Esophagus squamous epithelium (tissue), 4 donors: ENCODE measurements at regions not wholly inside any gene's neighbourhood (a gene's known extent, or its start where the extent isn't known, plus 50 kb on each side); places are given as distances from the start of the nearest gene placed in this dataset.

Source experiments
- POLR2A ChIP-seq, 4 donors: fragments of 450-650 bp; IDR thresholded peaks; one replicate each; pipeline ENCODE4 v1.6.1; 2017; ENCODE audit warnings: antibody characterized with exemption in 4 of 4, mild to moderate bottlenecking in 4 of 4, moderate library complexity in 3 of 4
- TF ChIP-seq, protein P1 (sequence below), 6 experiments: fragments of 450-650 bp in 4 of 6; fragments of 200-600 bp in 2 of 6; sonication (generic) in 2 of 6; IDR thresholded peaks; one replicate each; pipeline ENCODE4 v1.5.1; 2016 to 2019; ENCODE audit warnings: antibody characterized with exemption in 6 of 6, mild to moderate bottlenecking in 4 of 6, moderate library complexity in 4 of 6

DNA sequence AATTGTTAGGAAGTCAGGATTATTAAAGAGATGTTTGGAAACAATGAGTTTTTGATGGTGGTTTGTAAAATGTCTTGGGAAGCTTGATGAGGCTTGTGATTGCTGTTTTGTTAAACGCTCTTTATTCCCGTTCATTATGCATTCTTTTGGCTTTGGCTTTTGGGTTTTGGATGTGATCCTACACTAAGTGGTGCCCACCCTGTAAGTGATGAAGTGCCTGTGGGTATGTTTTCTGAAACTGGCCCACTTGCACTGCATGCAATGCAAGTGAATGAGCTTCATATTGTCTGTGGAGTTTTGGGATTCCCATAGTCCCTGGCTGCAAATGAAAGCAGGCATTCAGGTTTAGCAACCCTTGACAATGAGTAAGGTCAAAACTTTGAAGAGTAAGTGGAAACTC is 1035.5 kb upstream of the WWC1 start:
- no peak for TF ChIP-seq POLR2A (IDR thresholded peaks at IDR 0.05)
- TF ChIP-seq, protein P1, sequence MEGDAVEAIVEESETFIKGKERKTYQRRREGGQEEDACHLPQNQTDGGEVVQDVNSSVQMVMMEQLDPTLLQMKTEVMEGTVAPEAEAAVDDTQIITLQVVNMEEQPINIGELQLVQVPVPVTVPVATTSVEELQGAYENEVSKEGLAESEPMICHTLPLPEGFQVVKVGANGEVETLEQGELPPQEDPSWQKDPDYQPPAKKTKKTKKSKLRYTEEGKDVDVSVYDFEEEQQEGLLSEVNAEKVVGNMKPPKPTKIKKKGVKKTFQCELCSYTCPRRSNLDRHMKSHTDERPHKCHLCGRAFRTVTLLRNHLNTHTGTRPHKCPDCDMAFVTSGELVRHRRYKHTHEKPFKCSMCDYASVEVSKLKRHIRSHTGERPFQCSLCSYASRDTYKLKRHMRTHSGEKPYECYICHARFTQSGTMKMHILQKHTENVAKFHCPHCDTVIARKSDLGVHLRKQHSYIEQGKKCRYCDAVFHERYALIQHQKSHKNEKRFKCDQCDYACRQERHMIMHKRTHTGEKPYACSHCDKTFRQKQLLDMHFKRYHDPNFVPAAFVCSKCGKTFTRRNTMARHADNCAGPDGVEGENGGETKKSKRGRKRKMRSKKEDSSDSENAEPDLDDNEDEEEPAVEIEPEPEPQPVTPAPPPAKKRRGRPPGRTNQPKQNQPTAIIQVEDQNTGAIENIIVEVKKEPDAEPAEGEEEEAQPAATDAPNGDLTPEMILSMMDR (IDR thresholded peaks at IDR 0.05) = no peak
